Transverse colon (tissue), 4 donors: ENCODE measurements at regions not wholly inside any gene's neighbourhood (a gene's known extent, or its start where the extent isn't known, plus 50 kb on each side); places are given as distances from the start of the nearest gene placed in this dataset.
"Not testable (repeated sequence)": the region's sequence is repeated elsewhere in the genome, so short reads cannot be mapped to it uniquely, and the experiment has no call there.

ENCODE experiments used
- DNase-seq: peaks from one replicate; pipeline ENCODE4 v3.0.0-alpha.2; 2019
- H3K27ac ChIP-seq, 4 donors: fragments of 200-600 bp; sonication (generic); 2 replicates each; pipeline ENCODE4 v1.5.1; 2016 to 2018; ENCODE audit warnings: inconsistent platforms in 4 of 4
- H3K27me3 ChIP-seq: fragments of 200-600 bp; sonication (generic); 2 replicates; pipeline ENCODE4 v1.5.1; 2017; ENCODE audit warnings: inconsistent platforms
- H3K36me3 ChIP-seq, 4 donors: fragments of 200-600 bp; sonication (generic); 2 replicates each; pipeline ENCODE4 v1.5.1; 2017 to 2019; ENCODE audit warnings: inconsistent platforms in 4 of 4
- H3K4me1 ChIP-seq, 4 donors: fragments of 200-600 bp; sonication (generic); 2 replicates each; pipeline ENCODE4 v1.5.1; 2017 to 2020; ENCODE audit warnings: inconsistent platforms in 4 of 4
- H3K4me3 ChIP-seq, 4 donors: fragments of 200-600 bp; sonication (generic); 1 replicate in 1 of 4; 2 replicates in 3 of 4; pipeline versions ENCODE4 v1.5.1 to v1.6.1; 2017 to 2019; ENCODE audit warnings: inconsistent platforms in 4 of 4
- H3K9me3 ChIP-seq, 2 donors: fragments of 200-600 bp; sonication (generic); 2 replicates each; pipeline ENCODE4 v1.5.1; 2017 to 2019; ENCODE audit warnings: inconsistent platforms in 2 of 2
- EP300 ChIP-seq: sonication (generic); formaldehyde crosslinking; IDR thresholded peaks from one replicate; pipeline ENCODE4 v1.6.1; 2017; ENCODE audit warnings: antibody characterized with exemption, low read depth
- POLR2A ChIP-seq: fragments of 450-650 bp; IDR thresholded peaks from one replicate; pipeline ENCODE4 v1.6.1; 2016; ENCODE audit warnings: antibody characterized with exemption, mild to moderate bottlenecking, moderate library complexity
- POLR2AphosphoS5 ChIP-seq, 3 donors: sonication (generic); formaldehyde crosslinking; IDR thresholded peaks; one replicate each; pipeline ENCODE4 v1.6.1; 2016; ENCODE audit warnings: antibody characterized with exemption in 3 of 3
- WGBS, 2 donors: methylation state at CpG; one replicate each; pipeline ENCODE4 v1.1.5; 2018; ENCODE audit warnings: low coverage in 1 of 2; 5-methylcytosine and 5-hydroxymethylcytosine counted together
- in situ Hi-C, 4 donors: fragments of 200-750 bp; cut with MboI; loops; one replicate each; pipeline versions ENCODE4 v1.15.0 to v1.15.1; 2017; ENCODE audit warnings: low sequenced_read_pairs in 3 of 4, low pct_ligation_motif_present in 1 of 4, low pct_unique_long_range_greater_than_20kb in 1 of 4
- intact Hi-C: fragments of 100-400 bp; cut with DNase I; formaldehyde crosslinking; loops from one replicate; pipeline ENCODE4 v1.15.1; 2023; ENCODE audit warnings: low total_unique reads
- TF ChIP-seq, protein P1 (sequence below), 5 experiments: fragments of 200-600 bp in 3 of 5; fragments of 450-650 bp in 2 of 5; sonication (generic) in 3 of 5; IDR thresholded peaks; 1 replicate in 2 of 5; 2 replicates in 3 of 5; pipeline ENCODE4 v1.5.1; 2016 to 2017; ENCODE audit warnings: antibody characterized with exemption in 5 of 5, inconsistent platforms in 3 of 5, mild to moderate bottlenecking in 2 of 5, moderate library complexity in 1 of 5

DNA sequence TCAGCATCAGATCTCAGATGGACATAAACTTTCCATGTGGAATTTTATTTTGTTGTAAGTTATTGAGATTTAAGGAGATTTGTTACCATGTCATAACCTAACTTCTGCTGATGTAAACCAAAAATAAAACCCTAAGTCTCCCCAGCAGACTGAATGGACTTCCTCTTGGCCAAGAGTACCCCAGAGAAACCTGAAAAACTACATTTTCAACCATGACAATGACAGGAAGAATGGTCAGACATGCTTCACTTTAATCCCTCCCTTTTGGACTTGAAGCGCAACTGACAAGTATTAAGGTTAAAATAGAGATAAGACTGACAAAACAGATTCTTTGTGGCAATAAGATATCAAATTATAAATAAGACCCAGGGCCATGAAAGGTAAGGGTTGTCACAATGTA lies 579.7 kb upstream of the RAG2 start:
- Histone ChIP-seq H3K27ac (no peak overlapping the region), H3K27me3 (no peaks in the 10 kb centered on the region), H3K4me1 (no peaks in the 10 kb centered on the region), H3K9me3 (no peaks in the 10 kb centered on the region), H3K36me3 (no peaks in the 10 kb centered on the region), H3K4me3 (no peak overlapping the region)
- in situ Hi-C loops (no loop called here), intact Hi-C loops (no loop called here)
- WGBS, 2 donors, result 90% methylated on average over 1 of the region's 1 CpG; no CpG with 5 or more reads in 1 of the 2 donors
- TF ChIP-seq POLR2AphosphoS5 (IDR thresholded peaks at IDR 0.05) (no peak), POLR2A (no peak), EP300 (no peak)
- TF ChIP-seq, protein P1, sequence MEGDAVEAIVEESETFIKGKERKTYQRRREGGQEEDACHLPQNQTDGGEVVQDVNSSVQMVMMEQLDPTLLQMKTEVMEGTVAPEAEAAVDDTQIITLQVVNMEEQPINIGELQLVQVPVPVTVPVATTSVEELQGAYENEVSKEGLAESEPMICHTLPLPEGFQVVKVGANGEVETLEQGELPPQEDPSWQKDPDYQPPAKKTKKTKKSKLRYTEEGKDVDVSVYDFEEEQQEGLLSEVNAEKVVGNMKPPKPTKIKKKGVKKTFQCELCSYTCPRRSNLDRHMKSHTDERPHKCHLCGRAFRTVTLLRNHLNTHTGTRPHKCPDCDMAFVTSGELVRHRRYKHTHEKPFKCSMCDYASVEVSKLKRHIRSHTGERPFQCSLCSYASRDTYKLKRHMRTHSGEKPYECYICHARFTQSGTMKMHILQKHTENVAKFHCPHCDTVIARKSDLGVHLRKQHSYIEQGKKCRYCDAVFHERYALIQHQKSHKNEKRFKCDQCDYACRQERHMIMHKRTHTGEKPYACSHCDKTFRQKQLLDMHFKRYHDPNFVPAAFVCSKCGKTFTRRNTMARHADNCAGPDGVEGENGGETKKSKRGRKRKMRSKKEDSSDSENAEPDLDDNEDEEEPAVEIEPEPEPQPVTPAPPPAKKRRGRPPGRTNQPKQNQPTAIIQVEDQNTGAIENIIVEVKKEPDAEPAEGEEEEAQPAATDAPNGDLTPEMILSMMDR (IDR thresholded peaks at IDR 0.05), result no peak
- no peak for DNase-seq

DNA sequence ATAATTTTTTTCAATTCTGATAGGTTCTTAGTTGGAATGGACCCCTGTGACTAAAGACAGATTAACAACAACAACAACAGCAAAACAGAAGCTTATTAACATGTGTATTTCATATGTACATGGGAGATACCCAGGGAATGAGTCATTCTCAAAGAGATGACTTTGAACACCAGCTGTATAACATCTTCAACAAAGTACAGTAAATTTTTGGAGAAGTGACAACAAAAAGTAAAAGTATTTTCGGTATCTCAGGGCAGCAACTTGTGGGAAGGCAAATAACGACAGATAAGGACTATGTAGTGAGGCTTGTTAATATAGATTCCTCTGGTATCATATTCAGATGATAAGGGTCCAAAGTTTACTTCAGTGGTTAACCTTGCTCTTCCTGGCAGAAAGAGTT lies 573.4 kb upstream of the RAG2 start:
- H3K27me3 ChIP-seq, result no peaks in the 10 kb centered on the region
- DNase-seq, result no peak
- intact Hi-C loops (no loop called here), in situ Hi-C loops (no loop called here)
- no peak overlapping the region for H3K27ac ChIP-seq
- H3K4me1 ChIP-seq, result no peaks in the 10 kb centered on the region
- H3K4me3 ChIP-seq, result no peak overlapping the region
- WGBS, 2 donors, result 40 to 44% methylated on average over 2 of the region's 2 CpGs
- H3K36me3 ChIP-seq, result no peaks in the 10 kb centered on the region
- TF ChIP-seq, protein P1 (IDR thresholded peaks at IDR 0.05), result no peak
- TF ChIP-seq EP300 (no peak), POLR2AphosphoS5 (IDR thresholded peaks at IDR 0.05) (no peak), POLR2A (no peak)
- H3K9me3 ChIP-seq, result no peaks in the 10 kb centered on the region

DNA sequence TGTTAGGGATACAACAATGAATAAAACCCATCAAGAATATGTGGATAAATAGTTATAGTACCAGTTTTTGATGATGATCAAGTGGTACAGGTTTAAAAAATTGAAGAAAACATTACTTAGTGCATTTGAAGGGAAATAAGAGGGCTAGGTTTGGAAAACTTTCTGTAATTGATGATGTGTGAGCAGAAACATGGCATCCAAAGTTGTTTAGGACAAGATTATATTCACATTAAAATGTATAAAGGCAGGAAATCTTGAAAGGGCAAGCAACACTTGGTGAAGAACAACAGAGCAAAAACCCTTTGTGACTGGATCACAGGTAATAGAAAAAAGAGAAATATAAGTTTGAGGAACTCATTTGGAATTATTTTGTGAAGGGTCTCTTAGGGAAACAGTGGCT lies 572.3 kb upstream of the RAG2 start:
- in situ Hi-C loops, result no loop called here
- Histone ChIP-seq H3K36me3 (no peaks in the 10 kb centered on the region), H3K27me3 (no peaks in the 10 kb centered on the region), H3K4me3 (no peak overlapping the region), H3K4me1 (no peaks in the 10 kb centered on the region), H3K27ac (no peak overlapping the region), H3K9me3 (no peaks in the 10 kb centered on the region)
- TF ChIP-seq EP300, result no peak
- intact Hi-C loops, result no loop called here
- no peak for DNase-seq

DNA sequence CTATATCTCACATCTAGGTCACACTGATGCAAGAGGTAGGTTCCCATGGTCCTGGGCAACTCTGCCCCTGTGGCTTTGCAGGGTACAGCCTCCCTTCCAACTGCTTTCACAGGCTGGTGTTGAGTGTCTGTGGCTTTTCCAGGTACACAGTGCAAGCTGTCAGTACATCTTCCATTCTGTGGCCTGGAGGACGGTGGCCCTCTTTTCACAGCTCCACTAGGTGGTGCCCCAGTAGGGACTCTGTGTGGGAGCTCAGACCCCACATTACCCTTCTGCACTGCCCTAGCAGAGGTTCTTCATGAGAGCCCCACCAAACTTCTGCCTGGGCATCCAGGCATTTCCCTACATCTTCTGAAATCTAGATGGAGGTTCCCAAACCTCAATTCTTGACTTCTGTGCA lies 547.4 kb upstream of the RAG2 start:
- H3K9me3 ChIP-seq, in situ Hi-C loops, intact Hi-C loops, H3K4me1 ChIP-seq, DNase-seq, H3K27me3 ChIP-seq, H3K4me3 ChIP-seq, H3K36me3 ChIP-seq, H3K27ac ChIP-seq: not testable (repeated sequence)
- WGBS, 2 donors, result 90% methylated on average over 1 of the region's 1 CpG; no CpG with 5 or more reads in 1 of the 2 donors

DNA sequence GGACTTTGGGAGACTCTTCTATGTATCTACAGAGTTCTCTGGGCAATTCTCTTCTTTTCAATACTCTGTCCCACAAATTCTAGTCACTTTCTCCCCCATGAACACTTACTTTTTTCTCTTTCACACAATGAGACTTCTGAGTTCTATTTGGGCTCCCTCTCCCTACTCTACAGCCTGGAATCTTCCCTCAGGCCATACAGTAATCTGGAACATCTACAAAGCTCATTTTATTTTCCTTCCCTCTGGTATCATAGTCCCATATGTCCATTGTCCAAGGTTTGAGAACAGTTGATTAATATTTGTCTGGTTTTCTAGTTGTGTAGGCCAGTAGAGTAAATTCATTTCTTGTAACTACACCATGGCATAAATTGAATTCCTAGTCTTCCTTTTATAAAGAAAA lies 544.6 kb upstream of the RAG2 start:
- in situ Hi-C loops, result no loop called here

More for the DNA sequence above, 544.6 kb upstream of the RAG2 start:
- intact Hi-C loops, result no loop called here
- Histone ChIP-seq H3K36me3 (no peaks in the 10 kb centered on the region), H3K9me3 (no peaks in the 10 kb centered on the region), H3K4me3 (no peak overlapping the region), H3K4me1 (no peaks in the 10 kb centered on the region), H3K27me3 (no peaks in the 10 kb centered on the region), H3K27ac (no peak overlapping the region)
- no peak for TF ChIP-seq POLR2AphosphoS5 (IDR thresholded peaks at IDR 0.05)
- TF ChIP-seq, protein P1 (IDR thresholded peaks at IDR 0.05), result no peak
- TF ChIP-seq EP300, result no peak
- no peak for TF ChIP-seq POLR2A
- no peak for DNase-seq
